HUDEP-2 (cell line): ENCODE measurements at regions not wholly inside any gene's neighbourhood (a gene's known extent, or its start where the extent isn't known, plus 50 kb on each side); places are given as distances from the start of the nearest gene placed in this dataset.

Source experiments
- DNase-seq, 76 experiments: peaks; one replicate each; lab custom pipeline; 2025; ENCODE audit not compliant: unreplicated experiment in 76 of 76; lab: John Stamatoyannopoulos, UW

GRCh38 chr5:142437563-142437962 is 112.7 kb upstream of the SPRY4 start:
- DNase-seq, result no peak

GRCh38 chr5:142435410-142436115 is 110.7 kb upstream of the SPRY4 start:
- no peak for DNase-seq

- no peak for DNase-seq
Observed at GRCh38 chr5:142434322-142434612, 109.4 kb upstream of the SPRY4 start.

DNA sequence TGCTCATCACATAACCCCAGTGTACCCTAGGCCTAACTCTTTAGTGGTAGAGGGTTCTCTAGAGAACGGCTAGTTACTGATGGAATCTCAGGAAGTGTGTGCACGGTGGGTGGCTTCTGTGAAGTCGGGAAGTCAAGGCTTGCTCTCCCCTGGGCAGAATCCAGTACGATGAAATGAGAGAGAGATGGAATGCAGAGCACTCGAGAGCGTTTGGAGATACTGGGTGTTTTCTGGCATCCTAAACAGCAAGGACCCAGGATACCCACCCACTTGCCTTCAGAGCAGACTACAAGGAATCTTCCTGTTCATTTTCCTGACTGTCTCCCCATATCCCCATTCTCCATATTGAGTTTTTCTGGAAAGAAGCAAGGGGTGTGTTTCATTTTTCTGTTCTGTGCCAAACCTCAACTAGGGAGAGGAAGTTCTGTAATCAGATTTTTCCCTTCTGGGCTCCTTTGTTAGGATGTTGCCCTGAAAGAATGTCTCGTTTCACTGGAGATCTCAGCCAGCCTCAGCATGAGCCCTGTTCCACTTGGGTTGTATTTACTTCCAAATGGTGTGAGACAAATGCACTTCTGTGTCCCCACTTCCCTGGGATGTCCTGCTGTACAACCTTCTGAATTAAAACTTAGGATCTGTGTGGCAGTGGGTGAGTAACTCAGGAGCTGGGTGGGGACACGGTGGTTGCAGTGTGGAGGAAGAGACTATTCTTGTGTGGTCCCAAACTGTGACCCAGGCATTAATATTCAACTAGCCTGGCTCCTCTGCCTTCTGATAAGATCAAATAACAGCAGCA is 108.9 kb upstream of the SPRY4 start:
- no peak for DNase-seq

DNA sequence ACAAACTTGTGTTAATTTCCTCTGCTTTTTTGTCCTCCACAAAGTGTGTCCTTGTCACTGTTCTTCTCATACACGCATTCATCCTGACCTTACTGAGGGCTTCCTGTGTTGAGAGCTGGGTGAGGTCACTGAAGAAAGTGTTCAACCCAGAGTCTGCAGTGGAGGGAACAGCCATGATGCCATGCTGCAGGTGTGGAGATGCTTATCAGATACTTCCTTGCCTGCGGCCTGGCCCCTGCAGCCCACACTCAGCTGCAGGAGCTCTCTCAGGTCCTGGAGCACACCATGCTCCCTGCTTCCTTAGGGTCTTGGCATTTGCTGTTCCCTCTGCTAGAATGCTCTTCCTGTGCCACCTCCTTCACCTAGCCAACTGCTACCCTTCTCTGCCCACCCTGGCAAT is 108.1 kb upstream of the SPRY4 start:
- DNase-seq, result no peak

GRCh38 chr5:142432369-142432863 is 107.6 kb upstream of the SPRY4 start:
- no peak for DNase-seq

- no peak for DNase-seq
Observed at GRCh38 chr5:142428773-142429473, 104.1 kb upstream of the SPRY4 start.

GRCh38 chr5:142428036-142428772 is 103.4 kb upstream of the SPRY4 start:
- DNase-seq, result no peak

DNA sequence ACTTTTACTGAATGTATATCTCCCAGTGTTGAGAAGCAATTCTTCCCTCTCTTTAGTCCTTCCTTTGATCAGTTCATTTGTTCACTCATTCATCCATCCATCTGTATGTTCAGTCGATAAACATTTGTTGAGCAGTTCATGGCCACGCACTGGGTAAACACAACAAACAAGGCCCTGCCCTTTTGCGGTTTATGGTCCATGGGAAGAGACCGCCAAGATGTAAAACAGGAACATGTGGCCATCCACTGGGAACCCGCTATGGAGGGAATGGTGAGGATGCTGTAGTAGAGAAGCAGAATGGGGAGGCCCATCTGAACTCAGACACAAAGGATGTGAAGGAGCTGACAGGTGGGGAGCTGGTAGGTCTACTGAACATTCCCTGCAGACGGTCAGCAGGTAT is 102.7 kb upstream of the SPRY4 start:
- DNase-seq, result no peak

DNA sequence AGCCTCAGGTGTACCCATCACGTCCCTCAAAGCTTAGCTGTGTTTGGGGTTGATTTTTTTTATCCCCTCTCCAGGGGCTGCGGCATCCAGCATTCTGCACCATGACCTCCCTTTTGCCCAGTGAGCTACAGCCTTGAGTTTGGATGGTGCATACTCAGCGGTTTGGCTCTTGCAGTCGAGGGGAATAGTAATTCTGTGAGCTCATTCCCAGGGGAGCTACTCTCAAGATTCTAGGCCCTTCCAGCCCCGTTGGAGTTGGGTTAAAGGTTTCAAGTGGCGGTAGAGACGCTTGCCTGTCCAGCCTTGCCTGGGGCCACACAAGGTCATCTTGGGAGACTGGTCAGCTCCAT is 102.2 kb upstream of the SPRY4 start:
- DNase-seq, result no peak

DNA sequence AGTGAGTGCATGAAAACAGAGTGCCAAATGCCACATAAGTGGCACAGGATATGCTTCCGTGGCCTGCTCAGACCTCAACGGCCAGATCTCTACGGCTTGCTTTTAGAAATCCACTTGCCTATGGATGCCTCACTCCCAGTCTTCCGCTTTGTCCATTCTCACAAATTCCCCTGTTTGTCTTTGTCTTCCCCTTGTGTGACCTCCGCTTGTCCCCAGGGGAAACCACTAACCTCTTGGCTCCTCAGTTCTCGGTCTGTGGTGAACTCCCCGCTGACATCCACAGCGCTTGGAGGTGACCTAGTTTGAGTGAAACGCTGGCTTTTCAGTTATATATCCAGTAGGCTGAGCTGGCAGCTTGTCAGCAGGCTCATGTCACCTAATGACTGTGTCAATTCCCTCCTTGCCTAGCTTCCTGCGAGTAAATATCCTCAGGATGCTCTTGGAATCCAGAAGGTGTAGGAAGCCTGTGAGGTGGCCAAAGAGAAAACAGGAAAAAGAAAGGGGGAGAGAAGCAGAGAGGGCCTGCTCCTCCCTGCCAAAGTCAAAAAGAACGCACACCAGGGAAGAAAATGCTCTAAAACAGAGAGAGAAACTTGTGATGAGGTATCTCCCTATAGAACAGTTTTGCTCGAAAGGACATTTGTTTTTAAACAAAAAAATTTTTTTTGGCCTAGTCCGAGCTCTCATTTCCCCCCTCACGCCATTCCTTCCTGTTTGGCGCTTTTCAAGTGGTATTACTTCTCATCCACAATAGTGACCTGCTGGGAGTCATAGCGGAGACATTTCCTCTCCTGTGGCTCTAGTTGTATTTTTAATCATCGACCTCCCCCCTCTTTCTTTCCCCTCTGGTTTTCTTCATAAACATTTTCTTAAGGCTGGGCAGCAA is 101.6 kb upstream of the SPRY4 start:
- DNase-seq, result no peak

GRCh38 chr5:142425286-142426065 is 100.7 kb upstream of the SPRY4 start:
- DNase-seq, result no peak

- DNase-seq, result no peak
Observed at GRCh38 chr5:142422429-142422828, 97.6 kb upstream of the SPRY4 start.

DNA sequence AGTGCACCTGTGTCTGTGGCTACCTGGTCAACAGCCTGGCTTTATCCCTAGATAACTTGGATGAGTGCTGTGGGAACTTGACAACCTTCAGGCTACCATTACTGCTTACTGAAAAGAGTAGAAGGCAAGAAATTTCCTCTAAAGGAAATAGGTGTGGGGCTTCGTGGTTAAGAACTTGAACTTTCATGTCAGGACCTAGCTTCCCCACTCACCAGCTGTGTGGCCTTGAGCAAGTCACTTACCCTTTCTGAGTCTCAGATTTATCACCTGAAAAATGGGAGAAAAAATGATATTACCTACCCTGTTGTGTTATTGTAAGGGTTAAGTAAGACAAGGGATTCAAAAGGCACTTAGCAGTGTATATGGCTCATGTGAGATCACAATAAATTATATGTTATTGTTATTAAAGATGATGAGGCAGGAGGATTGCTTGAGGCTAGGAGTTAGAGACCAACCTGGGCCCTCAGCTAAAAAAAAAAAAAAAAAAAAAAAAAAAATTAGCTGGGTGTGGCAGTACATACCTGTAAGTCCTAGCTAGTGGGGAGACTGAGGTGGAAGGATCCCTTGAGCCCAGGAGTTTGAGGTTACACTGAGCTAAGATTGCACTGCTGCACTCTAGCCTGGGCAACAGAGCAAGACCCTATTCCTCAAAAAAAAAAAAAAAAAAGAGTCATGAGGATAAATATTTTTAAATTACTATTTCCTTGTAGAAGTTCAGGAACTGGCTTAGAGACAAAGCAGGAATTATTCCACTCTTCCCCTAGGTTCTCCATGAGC is 97.0 kb upstream of the SPRY4 start:
- DNase-seq, result no peak

DNA sequence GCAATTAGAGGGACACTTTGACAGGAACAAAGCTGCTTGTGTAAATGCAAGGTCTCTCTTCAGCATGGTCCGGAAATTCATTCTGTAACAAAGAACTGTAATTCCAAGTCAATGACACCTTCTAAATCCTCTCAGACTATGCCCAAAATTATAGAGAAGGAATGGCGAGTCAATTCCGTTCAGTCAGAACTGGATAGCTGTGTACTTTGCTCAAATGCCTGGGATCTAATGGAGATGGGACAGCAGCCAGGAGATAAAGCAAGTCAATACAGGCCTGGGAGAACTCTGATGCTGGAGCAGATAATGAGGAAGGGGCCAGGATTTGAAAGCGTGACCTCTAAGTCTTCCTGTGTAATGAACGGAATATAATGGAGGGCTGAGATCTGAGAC is 96.4 kb upstream of the SPRY4 start:
- no peak for DNase-seq

DNA sequence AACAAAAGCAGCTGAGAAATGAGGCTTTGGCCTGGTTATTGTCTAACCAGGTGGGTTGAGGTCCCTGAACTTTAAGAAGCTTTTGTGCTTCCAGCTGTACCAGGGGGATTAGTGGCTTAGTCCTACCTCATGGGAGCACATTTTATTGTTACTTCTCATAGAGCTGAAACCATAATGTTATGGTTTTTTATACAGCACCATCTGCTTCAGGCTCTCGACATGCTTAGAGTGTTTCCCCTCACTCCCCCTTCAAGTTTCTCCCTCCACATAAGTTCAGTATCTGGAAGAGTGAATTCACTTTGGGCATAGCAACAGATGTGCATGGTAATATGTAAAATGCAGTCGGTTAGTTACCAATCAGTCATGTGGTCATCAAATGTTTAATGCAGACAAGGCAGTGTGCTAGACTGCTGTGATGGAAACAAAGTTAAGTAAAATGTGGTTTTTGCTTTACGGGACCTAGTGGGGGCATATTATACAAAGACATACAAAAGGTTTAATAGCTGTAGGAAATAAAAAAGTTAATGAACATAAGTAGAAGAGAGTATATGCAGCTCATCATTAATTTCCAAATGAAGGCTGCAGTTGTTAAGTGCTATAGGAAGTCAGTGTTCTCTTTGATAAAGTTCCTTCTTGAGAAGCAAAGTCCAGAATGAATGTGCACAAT is 95.9 kb upstream of the SPRY4 start:
- no peak for DNase-seq

DNA sequence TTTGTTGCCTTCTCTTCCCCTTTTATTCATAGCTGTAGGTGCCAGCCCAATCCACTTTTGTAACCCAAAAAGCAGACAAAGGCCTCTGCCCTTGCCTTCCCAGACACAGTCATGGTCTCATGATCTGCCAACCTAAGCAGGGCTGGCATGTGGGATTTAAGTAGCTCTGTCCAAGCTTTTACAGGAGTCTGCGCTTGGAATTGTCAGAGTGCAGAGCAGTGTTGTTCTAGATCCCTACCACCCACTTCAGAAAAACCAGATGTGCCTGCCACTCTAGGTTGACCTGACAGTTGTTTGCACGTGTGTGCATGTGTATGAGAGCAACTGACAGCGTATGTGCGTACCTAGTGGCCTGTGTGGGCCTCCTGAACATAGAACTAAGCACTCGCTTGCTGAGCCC is 87.8 kb upstream of the SPRY4 start:
- DNase-seq, result no peak
